ENCODE measurements at regions not wholly inside any gene's neighbourhood (a gene's known extent, or its start where the extent isn't known, plus 50 kb on each side); places are given as distances from the start of the nearest gene placed in this dataset.

DNA sequence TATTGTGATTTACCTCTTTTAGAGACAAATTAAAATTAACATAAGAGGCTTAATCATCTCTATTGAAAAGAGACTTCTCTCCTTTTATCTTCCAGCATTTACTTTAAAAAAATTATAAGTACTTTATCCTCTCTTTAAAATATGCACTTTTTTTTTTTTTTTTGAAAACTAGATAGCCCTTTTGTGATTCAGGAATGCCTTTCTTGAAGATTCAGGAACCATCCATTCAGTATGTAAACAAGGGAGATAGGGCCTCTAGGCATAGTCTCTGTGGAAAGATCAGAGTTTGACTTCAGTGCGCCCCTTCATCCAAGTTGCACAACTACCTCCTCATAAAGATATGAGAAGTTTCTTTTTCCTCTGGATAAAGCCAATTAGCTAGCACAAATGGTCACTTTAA, 1163.7 kb downstream of the SI start:
- TF ChIP-seq, protein P1, sequence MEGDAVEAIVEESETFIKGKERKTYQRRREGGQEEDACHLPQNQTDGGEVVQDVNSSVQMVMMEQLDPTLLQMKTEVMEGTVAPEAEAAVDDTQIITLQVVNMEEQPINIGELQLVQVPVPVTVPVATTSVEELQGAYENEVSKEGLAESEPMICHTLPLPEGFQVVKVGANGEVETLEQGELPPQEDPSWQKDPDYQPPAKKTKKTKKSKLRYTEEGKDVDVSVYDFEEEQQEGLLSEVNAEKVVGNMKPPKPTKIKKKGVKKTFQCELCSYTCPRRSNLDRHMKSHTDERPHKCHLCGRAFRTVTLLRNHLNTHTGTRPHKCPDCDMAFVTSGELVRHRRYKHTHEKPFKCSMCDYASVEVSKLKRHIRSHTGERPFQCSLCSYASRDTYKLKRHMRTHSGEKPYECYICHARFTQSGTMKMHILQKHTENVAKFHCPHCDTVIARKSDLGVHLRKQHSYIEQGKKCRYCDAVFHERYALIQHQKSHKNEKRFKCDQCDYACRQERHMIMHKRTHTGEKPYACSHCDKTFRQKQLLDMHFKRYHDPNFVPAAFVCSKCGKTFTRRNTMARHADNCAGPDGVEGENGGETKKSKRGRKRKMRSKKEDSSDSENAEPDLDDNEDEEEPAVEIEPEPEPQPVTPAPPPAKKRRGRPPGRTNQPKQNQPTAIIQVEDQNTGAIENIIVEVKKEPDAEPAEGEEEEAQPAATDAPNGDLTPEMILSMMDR (IDR thresholded peaks at IDR 0.05 in 4 of 5, conservative IDR thresholded peaks at IDR 0.05 in 1 of 5): no peak
- no peak for TF ChIP-seq POLR2A (IDR thresholded peaks at IDR 0.05)

Data from gastrocnemius medialis (tissue), 4 donors.